ENCODE measurements at regions not wholly inside any gene's neighbourhood (a gene's known extent, or its start where the extent isn't known, plus 50 kb on each side); places are given as distances from the start of the nearest gene placed in this dataset.

DNA sequence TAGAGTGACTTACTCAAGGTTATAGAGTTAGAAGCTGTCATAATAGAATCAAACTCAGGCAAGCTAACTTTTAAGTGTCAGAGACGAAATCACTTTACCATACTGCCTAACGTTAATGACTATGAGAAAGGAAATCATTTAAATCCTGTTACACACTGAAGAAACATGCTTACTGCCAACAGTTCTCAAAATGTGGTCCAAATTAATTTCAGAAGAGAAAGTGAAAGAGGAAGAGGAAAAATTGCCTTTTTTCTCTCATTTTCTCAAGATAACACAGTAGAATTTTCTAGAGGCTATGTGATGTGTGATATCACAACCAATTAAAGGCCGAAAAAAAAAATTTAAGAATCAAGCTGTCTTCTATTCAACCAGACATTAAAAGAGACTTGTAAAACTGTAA lies 1362.7 kb upstream of the CHAC2 start:
- TF ChIP-seq, protein P1, sequence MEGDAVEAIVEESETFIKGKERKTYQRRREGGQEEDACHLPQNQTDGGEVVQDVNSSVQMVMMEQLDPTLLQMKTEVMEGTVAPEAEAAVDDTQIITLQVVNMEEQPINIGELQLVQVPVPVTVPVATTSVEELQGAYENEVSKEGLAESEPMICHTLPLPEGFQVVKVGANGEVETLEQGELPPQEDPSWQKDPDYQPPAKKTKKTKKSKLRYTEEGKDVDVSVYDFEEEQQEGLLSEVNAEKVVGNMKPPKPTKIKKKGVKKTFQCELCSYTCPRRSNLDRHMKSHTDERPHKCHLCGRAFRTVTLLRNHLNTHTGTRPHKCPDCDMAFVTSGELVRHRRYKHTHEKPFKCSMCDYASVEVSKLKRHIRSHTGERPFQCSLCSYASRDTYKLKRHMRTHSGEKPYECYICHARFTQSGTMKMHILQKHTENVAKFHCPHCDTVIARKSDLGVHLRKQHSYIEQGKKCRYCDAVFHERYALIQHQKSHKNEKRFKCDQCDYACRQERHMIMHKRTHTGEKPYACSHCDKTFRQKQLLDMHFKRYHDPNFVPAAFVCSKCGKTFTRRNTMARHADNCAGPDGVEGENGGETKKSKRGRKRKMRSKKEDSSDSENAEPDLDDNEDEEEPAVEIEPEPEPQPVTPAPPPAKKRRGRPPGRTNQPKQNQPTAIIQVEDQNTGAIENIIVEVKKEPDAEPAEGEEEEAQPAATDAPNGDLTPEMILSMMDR (IDR thresholded peaks at IDR 0.05): no peak
- TF ChIP-seq POLR2A (IDR thresholded peaks at IDR 0.05): no peak

Measured in suprapubic skin (tissue), 3 donors.